IMR-90 (cell line): ENCODE measurements at regions not wholly inside any gene's neighbourhood (a gene's known extent, or its start where the extent isn't known, plus 50 kb on each side); places are given as distances from the start of the nearest gene placed in this dataset.

Source experiments
- ATAC-seq: fragments of 200-7000 bp; cut with Tn5 transposase; 2 replicates; pipeline ENCODE4 v1.9.1; 2020; ENCODE audit warnings: low read depth, mild to moderate bottlenecking, moderate library complexity
- BruUV-seq: library from RNA; stranded (reverse); fragments of 400-500 nt; replicated peaks from 2 replicates; lab custom pipeline; 2021; lab: Mats Ljungman, UMichigan
- CTCF ChIA-PET: fragments of 300-600 bp; formaldehyde crosslinking; extraction: SDS; loops from one replicate; lab custom pipeline; 2021; ENCODE audit warnings: antibody characterized with exemption; lab: Yijun Ruan, JAX
- POLR2A ChIA-PET: fragments of 300-600 bp; sonication (Branson Sonifier 250); formaldehyde crosslinking; loops from one replicate; lab custom pipeline; 2022; ENCODE audit warnings: antibody characterized with exemption; ENCODE audit not compliant: unreplicated experiment; lab: Charles Lee
- DNase-seq: peaks from one replicate; pipeline ENCODE4 v3.0.0; 2013
- H2AFZ ChIP-seq: replicated peaks from 2 replicates; pipeline ENCODE3; 2013; ENCODE audit warnings: low read length, mild to moderate bottlenecking; ENCODE audit not compliant: poor library complexity
- H2AK5ac ChIP-seq: 2 replicates; pipeline ENCODE4 v1.6.1; 2013; ENCODE audit warnings: low read depth, low read length, inconsistent platforms
- H2AK9ac ChIP-seq: replicated peaks from 2 replicates; pipeline ENCODE3; 2013; ENCODE audit warnings: mild to moderate bottlenecking, low read depth, low read length, moderate library complexity; ENCODE audit not compliant: poor library complexity
- H2BK120ac ChIP-seq: 2 replicates; pipeline ENCODE4 v1.6.1; 2013; ENCODE audit warnings: low read depth, low read length, inconsistent platforms
- H2BK15ac ChIP-seq: 3 replicates; pipeline ENCODE4 v1.6.1; 2013; ENCODE audit warnings: low read depth, low read length, inconsistent platforms
- H2BK20ac ChIP-seq: 2 replicates; pipeline ENCODE4 v1.6.1; 2013; ENCODE audit warnings: low read depth, mild to moderate bottlenecking, inconsistent platforms, low read length, moderate library complexity
- H2BK5ac ChIP-seq: 2 replicates; pipeline ENCODE4 v1.6.1; 2013; ENCODE audit warnings: mild to moderate bottlenecking, low read depth, low read length, inconsistent platforms; ENCODE audit not compliant: poor library complexity, severe bottlenecking
- H3K14ac ChIP-seq: replicated peaks from 2 replicates; pipeline ENCODE4 v1.6.1; 2013; ENCODE audit warnings: low read depth, low read length, inconsistent platforms
- H3K18ac ChIP-seq: 2 replicates; pipeline ENCODE4 v1.6.1; 2013; ENCODE audit warnings: low read depth, low read length, control low read depth
- H3K23ac ChIP-seq: 2 replicates; pipeline ENCODE4 v1.6.1; 2013; ENCODE audit warnings: low read depth, low read length, inconsistent platforms
- H3K27ac ChIP-seq: 2 replicates; pipeline ENCODE4 v1.5.1; 2013; ENCODE audit warnings: mild to moderate bottlenecking, control low read depth, low read length; ENCODE audit not compliant: insufficient read depth
- H3K27me3 ChIP-seq: 2 replicates; pipeline ENCODE4 v1.6.1; 2013; ENCODE audit warnings: low read length; ENCODE audit not compliant: control insufficient read depth, insufficient read depth
- H3K36me3 ChIP-seq: 2 replicates; pipeline ENCODE4 v1.6.1; 2013; ENCODE audit warnings: low read length, mixed read lengths; ENCODE audit not compliant: control insufficient read depth, insufficient read depth
- H3K4ac ChIP-seq: 2 replicates; pipeline ENCODE4 v1.6.1; 2013; ENCODE audit warnings: low read depth, low read length, inconsistent platforms
- H3K4me1 ChIP-seq: 2 replicates; pipeline ENCODE4 v1.6.1; 2013; ENCODE audit warnings: low read length, mixed read lengths; ENCODE audit not compliant: control insufficient read depth, insufficient read depth
- H3K4me2 ChIP-seq: 2 replicates; pipeline ENCODE4 v1.6.1; 2013; ENCODE audit warnings: low read depth, mild to moderate bottlenecking, control low read depth, low read length, moderate library complexity
- H3K4me3 ChIP-seq: 2 replicates; pipeline ENCODE4 v1.5.1; 2013; ENCODE audit warnings: low read depth, mild to moderate bottlenecking, control low read depth, low read length, moderate library complexity; ENCODE audit not compliant: insufficient read depth
- H3K56ac ChIP-seq: 2 replicates; pipeline ENCODE4 v1.6.1; 2013; ENCODE audit warnings: low read length, inconsistent platforms; ENCODE audit not compliant: insufficient read depth; ENCODE audit errors: extremely low read depth
- H3K79me1 ChIP-seq, 2 experiments: 2 replicates each; pipeline ENCODE4 v1.6.1; 2013; ENCODE audit warnings: low read length in 2 of 2, inconsistent platforms in 1 of 2, low read depth in 1 of 2
- H3K9ac ChIP-seq: 2 replicates; pipeline ENCODE4 v1.6.1; 2013; ENCODE audit warnings: low read depth, low read length, control low read depth
- H3K9me1 ChIP-seq: 2 replicates; pipeline ENCODE4 v1.6.1; 2013; ENCODE audit warnings: low read length, inconsistent platforms; ENCODE audit not compliant: insufficient read depth
- H3K9me3 ChIP-seq: 2 replicates; pipeline ENCODE4 v1.6.1; 2013; ENCODE audit warnings: low read length; ENCODE audit not compliant: control insufficient read depth, insufficient read depth
- H4K20me1 ChIP-seq: 2 replicates; pipeline ENCODE4 v1.6.1; 2013; ENCODE audit warnings: low read length, inconsistent platforms; ENCODE audit not compliant: insufficient read depth
- H4K5ac ChIP-seq: 2 replicates; pipeline ENCODE4 v1.6.1; 2013; ENCODE audit warnings: mild to moderate bottlenecking, low read depth, low read length, control low read depth
- H4K8ac ChIP-seq, 2 experiments: 2 replicates each; pipeline ENCODE4 v1.6.1; 2013; ENCODE audit warnings: low read depth in 2 of 2, low read length in 2 of 2, control low read depth in 1 of 2, inconsistent platforms in 1 of 2
- H4K91ac ChIP-seq: 2 replicates; pipeline ENCODE4 v1.6.1; 2013; ENCODE audit warnings: low read depth, low read length, inconsistent platforms; ENCODE audit not compliant: insufficient read depth
- CEBPB ChIP-seq: IDR thresholded peaks from 2 replicates; pipeline ENCODE4 v1.6.1; 2012; ENCODE audit warnings: low read depth, low read length, improper control_type of control experiment
- NFE2L2 ChIP-seq: fragments of 150-350 bp; IDR thresholded peaks from 2 replicates; pipeline ENCODE4 v1.6.1; 2016; ENCODE audit warnings: low read depth, mild to moderate bottlenecking, low read length
- RCOR1 ChIP-seq: IDR thresholded peaks from 2 replicates; pipeline ENCODE4 v1.6.1; 2012; ENCODE audit warnings: mild to moderate bottlenecking, low read length, improper control_type of control experiment; ENCODE audit not compliant: insufficient replicate concordance
- WGBS, 2 experiments: methylation state at CpG; one replicate each; pipeline versions ENCODE4 v1.1.5 to v1.1.7; 2013; ENCODE audit warnings: missing lambda C conversion rate in 2 of 2; ENCODE audit not compliant: insufficient read length in 1 of 2; ENCODE audit errors: extremely low coverage in 2 of 2; 5-methylcytosine and 5-hydroxymethylcytosine counted together
- dilution Hi-C: fragments of 300-500 bp; cut with HindIII; formaldehyde crosslinking; loops from one replicate; pipeline ENCODE4 v1.14.3; 2018; ENCODE audit warnings: low sequenced_read_pairs; ENCODE audit not compliant: unreplicated experiment
- in situ Hi-C: fragments of 300-500 bp; cut with MboI; formaldehyde crosslinking; loops from 3 replicates; pipeline ENCODE4 v1.14.3; 2019; ENCODE audit warnings: low sequenced_read_pairs, inconsistent platforms, mixed read lengths
- intact Hi-C: fragments of 100-400 bp; cut with micrococcal nuclease; formaldehyde crosslinking; loops from 2 replicates; pipeline ENCODE4 v1.10.0; 2022
- TF ChIP-seq, protein P1 (sequence below): conservative IDR thresholded peaks from 2 replicates; pipeline ENCODE4 v1.5.1; 2012; ENCODE audit warnings: mild to moderate bottlenecking, low read depth, low read length, improper control_type of control experiment

DNA sequence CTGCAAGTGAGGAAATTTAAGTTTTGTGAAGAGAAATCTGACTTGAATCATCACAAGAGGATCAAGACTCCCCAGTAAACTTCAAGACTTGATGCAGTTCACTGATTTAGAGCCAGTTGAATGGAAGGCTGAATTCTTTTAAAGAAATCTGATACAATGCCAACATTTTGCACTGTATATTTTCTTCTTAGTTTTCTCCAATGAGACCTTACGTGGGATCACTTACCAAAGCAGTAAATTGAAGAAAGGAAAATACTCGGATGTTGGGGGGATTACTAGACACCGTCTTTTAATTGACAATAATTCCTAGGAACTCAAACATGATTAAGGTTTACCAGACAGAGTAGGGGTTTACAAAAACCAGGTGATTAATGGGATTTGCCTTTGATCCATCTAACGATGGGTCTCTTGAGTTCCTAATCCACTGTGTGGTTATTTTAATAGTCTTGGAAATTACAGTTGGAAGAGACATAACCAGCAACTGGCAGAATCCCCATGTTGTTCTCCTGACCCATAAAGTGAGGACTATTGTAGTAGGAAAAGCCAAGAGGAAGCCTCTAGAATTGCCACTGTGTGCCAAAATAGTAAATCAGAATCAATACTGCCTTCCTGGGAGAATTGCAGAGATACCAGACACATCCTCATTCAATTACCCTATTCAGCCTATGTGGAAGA is 354.5 kb downstream of the PID1 start:
- Histone ChIP-seq H4K91ac (no peak overlapping the region), H3K9me1 (no peaks in the 10 kb centered on the region), H2BK5ac (no peak overlapping the region), H2BK120ac (no peak overlapping the region), H3K4me1 (no peaks in the 10 kb centered on the region), H3K9ac (no peak overlapping the region), H2BK15ac (no peak overlapping the region), H4K5ac (no peak overlapping the region), H4K20me1 (no peaks in the 10 kb centered on the region), H2AK5ac (no peak overlapping the region), H3K79me1 (no peaks in the 10 kb centered on the region), H3K23ac (no peak overlapping the region), H3K4ac (no peak overlapping the region), H3K14ac (no peak overlapping the region), H2AFZ (no peak overlapping the region), H3K56ac (no peak overlapping the region), H3K27me3 (no peaks in the 10 kb centered on the region), H3K36me3 (no peaks in the 10 kb centered on the region), H3K4me3 (no peak overlapping the region), H3K4me2 (no peak overlapping the region), H4K8ac (no peak overlapping the region), H2BK20ac (no peak overlapping the region), H3K18ac (no peak overlapping the region), H3K9me3 (peaks cover 8% of the 10 kb centered on the region), H2AK9ac (no peak overlapping the region), H3K27ac (no peak overlapping the region)
- in situ Hi-C loops, result no loop called here
- ChIA-PET CTCF (no interaction called here), POLR2A (no interaction called here)
- ATAC-seq (no peak), DNase-seq (no peak)
- intact Hi-C loops, result no loop called here
- dilution Hi-C loops, result no loop called here
- BruUV-seq, result no TSS peak
- no peak for TF ChIP-seq CEBPB
- TF ChIP-seq NFE2L2, result no peak
- TF ChIP-seq, protein P1, sequence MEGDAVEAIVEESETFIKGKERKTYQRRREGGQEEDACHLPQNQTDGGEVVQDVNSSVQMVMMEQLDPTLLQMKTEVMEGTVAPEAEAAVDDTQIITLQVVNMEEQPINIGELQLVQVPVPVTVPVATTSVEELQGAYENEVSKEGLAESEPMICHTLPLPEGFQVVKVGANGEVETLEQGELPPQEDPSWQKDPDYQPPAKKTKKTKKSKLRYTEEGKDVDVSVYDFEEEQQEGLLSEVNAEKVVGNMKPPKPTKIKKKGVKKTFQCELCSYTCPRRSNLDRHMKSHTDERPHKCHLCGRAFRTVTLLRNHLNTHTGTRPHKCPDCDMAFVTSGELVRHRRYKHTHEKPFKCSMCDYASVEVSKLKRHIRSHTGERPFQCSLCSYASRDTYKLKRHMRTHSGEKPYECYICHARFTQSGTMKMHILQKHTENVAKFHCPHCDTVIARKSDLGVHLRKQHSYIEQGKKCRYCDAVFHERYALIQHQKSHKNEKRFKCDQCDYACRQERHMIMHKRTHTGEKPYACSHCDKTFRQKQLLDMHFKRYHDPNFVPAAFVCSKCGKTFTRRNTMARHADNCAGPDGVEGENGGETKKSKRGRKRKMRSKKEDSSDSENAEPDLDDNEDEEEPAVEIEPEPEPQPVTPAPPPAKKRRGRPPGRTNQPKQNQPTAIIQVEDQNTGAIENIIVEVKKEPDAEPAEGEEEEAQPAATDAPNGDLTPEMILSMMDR, result no peak
- no peak for TF ChIP-seq RCOR1
- WGBS, 2 experiments, result no CpG with 5 or more reads among the region's 4 CpGs
